Liver (tissue), 8 donors: ENCODE measurements at regions not wholly inside any gene's neighbourhood (a gene's known extent, or its start where the extent isn't known, plus 50 kb on each side); places are given as distances from the start of the nearest gene placed in this dataset.

ENCODE experiments used
- DNase-seq: peaks from one replicate; pipeline ENCODE4 v3.0.0-alpha.2; 2017; ENCODE audit warnings: low spot score
- H3K27ac ChIP-seq, 2 donors: one replicate each; pipeline ENCODE4 v1.7.0; 2013; ENCODE audit warnings: inconsistent platforms in 2 of 2, low read length in 2 of 2, control low read depth in 1 of 2, low read depth in 1 of 2, mild to moderate bottlenecking in 1 of 2
- H3K27me3 ChIP-seq, 4 donors: one replicate each; pipeline versions ENCODE4 v1.6.1 to v1.7.0; 2013; ENCODE audit warnings: low read length in 3 of 4, inconsistent platforms in 1 of 4, mild to moderate bottlenecking in 1 of 4, moderate library complexity in 1 of 4; ENCODE audit not compliant: control insufficient read depth in 4 of 4, insufficient read depth in 4 of 4
- H3K36me3 ChIP-seq, 4 donors: one replicate each; pipeline versions ENCODE4 v1.6.1 to v1.7.0; 2013; ENCODE audit warnings: low read length in 3 of 4, mild to moderate bottlenecking in 3 of 4, low read depth in 1 of 4, moderate library complexity in 1 of 4; ENCODE audit not compliant: control insufficient read depth in 4 of 4, insufficient read depth in 3 of 4
- H3K4me1 ChIP-seq, 4 donors: one replicate each; pipeline versions ENCODE4 v1.6.1 to v1.7.0; 2013; ENCODE audit warnings: low read length in 3 of 4, mild to moderate bottlenecking in 3 of 4, moderate library complexity in 1 of 4; ENCODE audit not compliant: control insufficient read depth in 4 of 4, insufficient read depth in 4 of 4
- H3K4me3 ChIP-seq, 3 donors: one replicate each; pipeline versions ENCODE4 v1.6.1 to v1.7.0; 2013; ENCODE audit warnings: low read length in 3 of 3, control low read depth in 1 of 3, low read depth in 1 of 3, mild to moderate bottlenecking in 1 of 3
- H3K9ac ChIP-seq, 2 donors: one replicate each; pipeline ENCODE4 v1.7.0; 2013; ENCODE audit warnings: low read length in 2 of 2, mild to moderate bottlenecking in 2 of 2, moderate library complexity in 2 of 2, control low read depth in 1 of 2, low read depth in 1 of 2
- H3K9me3 ChIP-seq, 4 donors: one replicate each; pipeline versions ENCODE4 v1.6.1 to v1.7.0; 2013; ENCODE audit warnings: low read length in 3 of 4; ENCODE audit not compliant: control insufficient read depth in 4 of 4
- EGR1 ChIP-seq, 2 donors: IDR thresholded peaks; 2 replicates each; pipeline ENCODE4 v1.6.1; 2016 to 2018; ENCODE audit warnings: antibody characterized with exemption in 2 of 2, low read depth in 2 of 2
- FOXA1 ChIP-seq: IDR thresholded peaks from 2 replicates; pipeline ENCODE4 v1.6.1; 2016; ENCODE audit warnings: antibody characterized with exemption
- FOXA2 ChIP-seq: IDR thresholded peaks from 2 replicates; pipeline ENCODE4 v1.6.1; 2016; ENCODE audit warnings: antibody characterized with exemption
- GABPA ChIP-seq, 2 donors: IDR thresholded peaks in 1 of 2; conservative IDR thresholded peaks in 1 of 2; 2 replicates each; pipeline ENCODE4 v1.6.1; 2016; ENCODE audit warnings: antibody characterized with exemption in 2 of 2, mild to moderate bottlenecking in 1 of 2, moderate library complexity in 1 of 2
- HNF4A ChIP-seq, 2 donors: conservative IDR thresholded peaks; 2 replicates each; pipeline ENCODE4 v1.6.1; 2016; ENCODE audit warnings: antibody characterized with exemption in 2 of 2, mild to moderate bottlenecking in 2 of 2
- HNF4G ChIP-seq: IDR thresholded peaks from 2 replicates; pipeline ENCODE4 v1.6.1; 2016; ENCODE audit warnings: antibody characterized with exemption
- JUND ChIP-seq, 2 donors: IDR thresholded peaks; 2 replicates each; pipeline ENCODE4 v1.6.1; 2016; ENCODE audit warnings: antibody characterized with exemption in 2 of 2
- NR2F2 ChIP-seq: IDR thresholded peaks from 2 replicates; pipeline ENCODE4 v1.6.1; 2016; ENCODE audit warnings: antibody characterized with exemption
- RAD21 ChIP-seq, 2 donors: IDR thresholded peaks; 2 replicates each; pipeline ENCODE4 v1.6.1; 2016; ENCODE audit warnings: antibody characterized with exemption in 2 of 2, mild to moderate bottlenecking in 2 of 2
- RXRA ChIP-seq, 2 donors: IDR thresholded peaks; 2 replicates each; pipeline ENCODE4 v1.6.1; 2017 to 2018; ENCODE audit warnings: antibody characterized with exemption in 2 of 2, mild to moderate bottlenecking in 1 of 2
- SP1 ChIP-seq: IDR thresholded peaks from 2 replicates; pipeline ENCODE4 v1.6.1; 2018; ENCODE audit warnings: antibody characterized with exemption, mild to moderate bottlenecking
- TAF1 ChIP-seq: conservative IDR thresholded peaks from 2 replicates; pipeline ENCODE4 v1.6.1; 2016; ENCODE audit warnings: antibody characterized with exemption, mild to moderate bottlenecking
- YY1 ChIP-seq: IDR thresholded peaks from 2 replicates; pipeline ENCODE4 v1.6.1; 2016; ENCODE audit warnings: antibody characterized with exemption, mild to moderate bottlenecking
- WGBS: extraction: QIAGEN DNeasy Blood & Tissue Kit; methylation state at CpG from one replicate; pipeline ENCODE4 v1.1.7; 2013; 5-methylcytosine and 5-hydroxymethylcytosine counted together
- TF ChIP-seq, protein P1 (sequence below): IDR thresholded peaks from 2 replicates; pipeline ENCODE4 v1.6.1; 2016; ENCODE audit warnings: antibody characterized with exemption
- TF ChIP-seq, protein P2 (sequence below): IDR thresholded peaks from 2 replicates; pipeline ENCODE4 v1.6.1; 2016; ENCODE audit warnings: antibody characterized with exemption, mild to moderate bottlenecking
- TF ChIP-seq, protein P3 (sequence below): IDR thresholded peaks from 2 replicates; pipeline ENCODE4 v1.6.1; 2016; ENCODE audit warnings: antibody characterized with exemption
- TF ChIP-seq, protein P4 (sequence below): IDR thresholded peaks from 2 replicates; pipeline ENCODE4 v1.6.1; 2016; ENCODE audit warnings: antibody characterized with exemption
- TF ChIP-seq, protein P5 (sequence below): fragments of 150-350 bp; IDR thresholded peaks from 2 replicates; pipeline ENCODE4 v1.5.1; 2017; ENCODE audit warnings: improper control_type of control experiment, low read depth, low read length; ENCODE audit not compliant: missing input control
- donor health status: healthy.
- donor health status: healthy.
- donor health status: healthy.
- donor health status: healthy.
- donor health status: healthy.

DNA sequence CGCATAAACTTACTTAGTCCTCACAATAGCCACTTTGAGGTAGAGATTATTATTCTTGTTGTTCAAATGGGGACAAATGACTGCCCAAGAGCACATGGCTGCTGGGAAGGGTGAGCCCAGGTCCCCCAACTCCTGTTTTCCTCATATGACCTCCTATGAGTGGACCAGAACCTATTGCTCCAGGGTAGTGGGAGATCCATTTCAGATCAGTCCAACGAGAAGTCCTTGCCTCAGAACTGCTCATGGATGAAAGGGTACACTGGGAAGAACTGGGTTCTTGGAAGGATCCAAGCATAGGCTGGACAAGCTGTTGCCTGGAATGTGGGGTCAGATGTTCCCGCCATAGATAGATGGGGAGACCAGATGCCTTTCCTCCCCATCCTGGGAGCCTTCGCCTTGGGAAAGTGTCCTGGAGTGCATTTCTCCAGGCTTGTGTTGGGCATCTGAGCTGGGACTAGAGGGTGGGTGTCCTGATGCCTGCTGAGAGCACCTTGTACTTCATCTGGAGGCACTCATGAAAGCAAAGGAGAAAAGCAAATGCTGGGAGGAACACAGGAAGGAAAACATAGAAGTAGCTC, 146.3 kb upstream of the B3GAT1 start:
- DNase-seq = peak; percentile 27
- Histone ChIP-seq H3K27me3 (peaks cover 0 to 3% (median 0%) of the 10 kb centered on the region in 4 donors), H3K9ac (no peak overlapping the region), H3K27ac (no peak overlapping the region), H3K4me1 (no peaks in the 10 kb centered on the region), H3K9me3 (no peaks in the 10 kb centered on the region), H3K4me3 (no peak overlapping the region), H3K36me3 (no peaks in the 10 kb centered on the region)
- WGBS = 85% methylated on average over 4 of the region's 4 CpGs
- TF ChIP-seq, protein P1, sequence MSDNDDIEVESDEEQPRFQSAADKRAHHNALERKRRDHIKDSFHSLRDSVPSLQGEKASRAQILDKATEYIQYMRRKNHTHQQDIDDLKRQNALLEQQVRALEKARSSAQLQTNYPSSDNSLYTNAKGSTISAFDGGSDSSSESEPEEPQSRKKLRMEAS = no peak
- no peak for TF ChIP-seq HNF4A (conservative IDR thresholded peaks at IDR 0.05)
- no peak for TF ChIP-seq EGR1 (IDR thresholded peaks at IDR 0.05; ENCODE audit: low read depth in 2 of 2)

DNA sequence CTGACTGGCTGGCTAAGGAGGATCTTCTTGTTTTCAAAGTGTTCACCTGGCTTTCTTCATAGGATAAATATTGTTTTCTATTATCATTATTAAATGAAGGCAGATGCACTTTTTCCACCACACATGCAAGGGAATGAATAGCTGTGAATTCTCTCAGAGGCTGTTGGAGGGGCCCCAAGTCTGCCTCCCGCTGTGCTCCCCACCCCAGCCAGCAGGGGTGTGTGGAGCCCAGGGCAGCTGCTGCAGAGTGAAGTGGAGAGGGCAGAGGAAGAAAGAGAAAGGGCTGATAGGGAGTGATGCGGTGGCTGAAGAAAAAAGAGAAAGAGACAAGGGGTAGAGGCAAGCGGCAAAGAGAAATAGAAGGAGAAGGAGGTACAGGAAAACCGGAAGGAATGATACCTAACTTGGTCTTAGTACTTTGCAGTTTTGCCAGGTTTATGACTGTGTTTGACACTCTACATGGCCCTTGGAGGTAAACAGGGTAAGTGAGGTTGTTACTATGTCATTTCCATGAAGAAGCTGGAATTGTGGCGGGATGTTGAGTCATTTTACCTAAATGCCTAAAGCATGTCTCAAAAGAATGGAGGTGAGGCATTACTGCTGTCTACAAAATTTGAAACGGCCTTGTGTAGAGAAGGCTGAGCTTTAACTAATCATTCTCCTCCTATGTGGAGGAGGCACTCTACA, 145.7 kb upstream of the B3GAT1 start:
- WGBS = 87% methylated on average over 6 of the region's 6 CpGs
- no peaks in the 10 kb centered on the region for H3K4me1 ChIP-seq
- H3K4me3 ChIP-seq = no peak overlapping the region
- no peak overlapping the region for H3K9ac ChIP-seq
- TF ChIP-seq HNF4G = no peak
- TF ChIP-seq FOXA1 = no peak
- TF ChIP-seq, protein P2, sequence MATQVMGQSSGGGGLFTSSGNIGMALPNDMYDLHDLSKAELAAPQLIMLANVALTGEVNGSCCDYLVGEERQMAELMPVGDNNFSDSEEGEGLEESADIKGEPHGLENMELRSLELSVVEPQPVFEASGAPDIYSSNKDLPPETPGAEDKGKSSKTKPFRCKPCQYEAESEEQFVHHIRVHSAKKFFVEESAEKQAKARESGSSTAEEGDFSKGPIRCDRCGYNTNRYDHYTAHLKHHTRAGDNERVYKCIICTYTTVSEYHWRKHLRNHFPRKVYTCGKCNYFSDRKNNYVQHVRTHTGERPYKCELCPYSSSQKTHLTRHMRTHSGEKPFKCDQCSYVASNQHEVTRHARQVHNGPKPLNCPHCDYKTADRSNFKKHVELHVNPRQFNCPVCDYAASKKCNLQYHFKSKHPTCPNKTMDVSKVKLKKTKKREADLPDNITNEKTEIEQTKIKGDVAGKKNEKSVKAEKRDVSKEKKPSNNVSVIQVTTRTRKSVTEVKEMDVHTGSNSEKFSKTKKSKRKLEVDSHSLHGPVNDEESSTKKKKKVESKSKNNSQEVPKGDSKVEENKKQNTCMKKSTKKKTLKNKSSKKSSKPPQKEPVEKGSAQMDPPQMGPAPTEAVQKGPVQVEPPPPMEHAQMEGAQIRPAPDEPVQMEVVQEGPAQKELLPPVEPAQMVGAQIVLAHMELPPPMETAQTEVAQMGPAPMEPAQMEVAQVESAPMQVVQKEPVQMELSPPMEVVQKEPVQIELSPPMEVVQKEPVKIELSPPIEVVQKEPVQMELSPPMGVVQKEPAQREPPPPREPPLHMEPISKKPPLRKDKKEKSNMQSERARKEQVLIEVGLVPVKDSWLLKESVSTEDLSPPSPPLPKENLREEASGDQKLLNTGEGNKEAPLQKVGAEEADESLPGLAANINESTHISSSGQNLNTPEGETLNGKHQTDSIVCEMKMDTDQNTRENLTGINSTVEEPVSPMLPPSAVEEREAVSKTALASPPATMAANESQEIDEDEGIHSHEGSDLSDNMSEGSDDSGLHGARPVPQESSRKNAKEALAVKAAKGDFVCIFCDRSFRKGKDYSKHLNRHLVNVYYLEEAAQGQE = no peak
- TF ChIP-seq HNF4A (conservative IDR thresholded peaks at IDR 0.05) = no peak
- TF ChIP-seq, protein P3, sequence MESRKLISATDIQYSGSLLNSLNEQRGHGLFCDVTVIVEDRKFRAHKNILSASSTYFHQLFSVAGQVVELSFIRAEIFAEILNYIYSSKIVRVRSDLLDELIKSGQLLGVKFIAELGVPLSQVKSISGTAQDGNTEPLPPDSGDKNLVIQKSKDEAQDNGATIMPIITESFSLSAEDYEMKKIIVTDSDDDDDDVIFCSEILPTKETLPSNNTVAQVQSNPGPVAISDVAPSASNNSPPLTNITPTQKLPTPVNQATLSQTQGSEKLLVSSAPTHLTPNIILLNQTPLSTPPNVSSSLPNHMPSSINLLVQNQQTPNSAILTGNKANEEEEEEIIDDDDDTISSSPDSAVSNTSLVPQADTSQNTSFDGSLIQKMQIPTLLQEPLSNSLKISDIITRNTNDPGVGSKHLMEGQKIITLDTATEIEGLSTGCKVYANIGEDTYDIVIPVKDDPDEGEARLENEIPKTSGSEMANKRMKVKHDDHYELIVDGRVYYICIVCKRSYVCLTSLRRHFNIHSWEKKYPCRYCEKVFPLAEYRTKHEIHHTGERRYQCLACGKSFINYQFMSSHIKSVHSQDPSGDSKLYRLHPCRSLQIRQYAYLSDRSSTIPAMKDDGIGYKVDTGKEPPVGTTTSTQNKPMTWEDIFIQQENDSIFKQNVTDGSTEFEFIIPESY = no peak
- TF ChIP-seq RAD21 (IDR thresholded peaks at IDR 0.05) = no peak
- no peak for TF ChIP-seq TAF1
- no peak for TF ChIP-seq SP1
- no peak for TF ChIP-seq YY1
- no peak for TF ChIP-seq JUND (IDR thresholded peaks at IDR 0.05)
- TF ChIP-seq, protein P4, sequence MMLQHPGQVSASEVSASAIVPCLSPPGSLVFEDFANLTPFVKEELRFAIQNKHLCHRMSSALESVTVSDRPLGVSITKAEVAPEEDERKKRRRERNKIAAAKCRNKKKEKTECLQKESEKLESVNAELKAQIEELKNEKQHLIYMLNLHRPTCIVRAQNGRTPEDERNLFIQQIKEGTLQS = no peak
- TF ChIP-seq FOXA2 = no peak
- TF ChIP-seq GABPA (IDR thresholded peaks at IDR 0.05 in 1 of 2, conservative IDR thresholded peaks at IDR 0.05 in 1 of 2) = no peak
- TF ChIP-seq RXRA (IDR thresholded peaks at IDR 0.05) = no peak
- TF ChIP-seq EGR1 (IDR thresholded peaks at IDR 0.05; ENCODE audit: low read depth in 2 of 2) = no peak
- no peak for TF ChIP-seq NR2F2
- TF ChIP-seq, protein P5, sequence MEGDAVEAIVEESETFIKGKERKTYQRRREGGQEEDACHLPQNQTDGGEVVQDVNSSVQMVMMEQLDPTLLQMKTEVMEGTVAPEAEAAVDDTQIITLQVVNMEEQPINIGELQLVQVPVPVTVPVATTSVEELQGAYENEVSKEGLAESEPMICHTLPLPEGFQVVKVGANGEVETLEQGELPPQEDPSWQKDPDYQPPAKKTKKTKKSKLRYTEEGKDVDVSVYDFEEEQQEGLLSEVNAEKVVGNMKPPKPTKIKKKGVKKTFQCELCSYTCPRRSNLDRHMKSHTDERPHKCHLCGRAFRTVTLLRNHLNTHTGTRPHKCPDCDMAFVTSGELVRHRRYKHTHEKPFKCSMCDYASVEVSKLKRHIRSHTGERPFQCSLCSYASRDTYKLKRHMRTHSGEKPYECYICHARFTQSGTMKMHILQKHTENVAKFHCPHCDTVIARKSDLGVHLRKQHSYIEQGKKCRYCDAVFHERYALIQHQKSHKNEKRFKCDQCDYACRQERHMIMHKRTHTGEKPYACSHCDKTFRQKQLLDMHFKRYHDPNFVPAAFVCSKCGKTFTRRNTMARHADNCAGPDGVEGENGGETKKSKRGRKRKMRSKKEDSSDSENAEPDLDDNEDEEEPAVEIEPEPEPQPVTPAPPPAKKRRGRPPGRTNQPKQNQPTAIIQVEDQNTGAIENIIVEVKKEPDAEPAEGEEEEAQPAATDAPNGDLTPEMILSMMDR = no peak
- TF ChIP-seq, protein P1 = no peak
- peaks cover 0 to 3% (median 0%) of the 10 kb centered on the region in 4 donors for H3K27me3 ChIP-seq
- DNase-seq = peak; percentile 4
- no peak overlapping the region for H3K27ac ChIP-seq
- H3K9me3 ChIP-seq = no peaks in the 10 kb centered on the region
- no peaks in the 10 kb centered on the region for H3K36me3 ChIP-seq
